HG02973 (cell line): ENCODE measurements at regions not wholly inside any gene's neighbourhood (a gene's known extent, or its start where the extent isn't known, plus 50 kb on each side); places are given as distances from the start of the nearest gene placed in this dataset.
"Not testable (repeated sequence)": the region's sequence is repeated elsewhere in the genome, so short reads cannot be mapped to it uniquely, and the experiment has no call there.

Source experiments
- ATAC-seq: cut with Tn5 transposase; IDR thresholded peaks from one replicate; pipeline ENCODE4 v1.9.1; 2021; ENCODE audit warnings: moderate library complexity; ENCODE audit not compliant: unreplicated experiment

- ATAC-seq, result no peak
Observed at GRCh38 chr15:20369500-20369899, 172.1 kb downstream of the GOLGA6L6 start.

DNA sequence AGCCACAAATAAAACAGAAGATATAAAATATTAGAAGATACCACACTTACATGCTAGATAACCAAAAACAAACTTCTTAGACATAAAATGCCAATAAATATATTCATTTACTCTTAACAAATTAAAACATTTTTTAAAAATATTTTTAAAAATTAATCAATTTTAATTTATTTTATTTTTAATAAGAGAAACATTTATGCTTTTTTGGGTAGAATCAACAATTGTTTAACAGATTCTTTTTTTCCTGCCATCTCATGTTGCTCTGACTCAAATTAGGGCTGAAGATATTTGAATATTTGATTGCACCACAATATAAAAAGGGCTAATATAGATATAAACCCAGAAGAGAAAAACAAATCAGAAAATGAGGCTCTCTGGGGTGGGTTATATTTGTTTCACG is 172.6 kb downstream of the GOLGA6L6 start:
- ATAC-seq, result no peak

GRCh38 chr15:20367093-20367492 is 174.5 kb downstream of the GOLGA6L6 start:
- no peak for ATAC-seq

DNA sequence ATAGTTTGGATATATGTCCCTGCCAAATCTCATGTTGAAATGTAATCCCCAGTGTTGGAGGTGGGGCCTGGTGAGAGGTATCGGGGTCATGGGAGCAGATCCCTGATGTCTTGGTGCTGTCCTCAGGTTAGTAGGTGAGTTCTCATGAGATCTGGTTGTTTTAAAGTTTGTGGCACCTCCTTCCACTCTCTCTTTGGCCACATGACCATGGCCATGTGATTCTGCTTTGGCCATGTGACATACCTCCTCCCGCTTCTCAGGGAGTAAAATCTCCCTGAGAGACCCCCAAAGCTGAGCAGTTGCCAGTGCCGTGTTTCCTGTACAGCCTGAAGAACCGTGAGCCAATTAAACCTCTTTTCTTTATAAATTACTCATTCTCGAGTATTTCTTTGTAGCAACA is 178.0 kb downstream of the GOLGA6L6 start:
- not testable (repeated sequence) for ATAC-seq

DNA sequence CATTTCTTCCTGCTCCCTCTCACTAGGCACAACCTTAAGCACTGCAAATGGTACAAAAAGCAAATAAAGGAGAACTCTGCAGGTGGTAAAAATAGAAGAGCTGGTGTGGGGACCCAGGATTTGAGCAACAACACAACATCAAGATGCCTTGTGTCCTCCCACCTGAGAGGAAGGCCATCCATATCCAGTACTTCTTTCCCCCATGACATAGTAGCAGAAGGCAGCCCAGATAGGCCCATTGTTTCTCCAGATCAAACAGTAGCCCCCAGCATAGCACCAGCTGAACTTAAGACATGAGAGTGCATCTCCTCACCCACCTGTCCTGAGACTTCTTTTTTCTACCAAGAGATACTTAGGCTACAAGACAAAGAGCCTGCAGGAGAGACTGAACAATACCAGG is 180.5 kb downstream of the GOLGA6L6 start:
- no peak for ATAC-seq

DNA sequence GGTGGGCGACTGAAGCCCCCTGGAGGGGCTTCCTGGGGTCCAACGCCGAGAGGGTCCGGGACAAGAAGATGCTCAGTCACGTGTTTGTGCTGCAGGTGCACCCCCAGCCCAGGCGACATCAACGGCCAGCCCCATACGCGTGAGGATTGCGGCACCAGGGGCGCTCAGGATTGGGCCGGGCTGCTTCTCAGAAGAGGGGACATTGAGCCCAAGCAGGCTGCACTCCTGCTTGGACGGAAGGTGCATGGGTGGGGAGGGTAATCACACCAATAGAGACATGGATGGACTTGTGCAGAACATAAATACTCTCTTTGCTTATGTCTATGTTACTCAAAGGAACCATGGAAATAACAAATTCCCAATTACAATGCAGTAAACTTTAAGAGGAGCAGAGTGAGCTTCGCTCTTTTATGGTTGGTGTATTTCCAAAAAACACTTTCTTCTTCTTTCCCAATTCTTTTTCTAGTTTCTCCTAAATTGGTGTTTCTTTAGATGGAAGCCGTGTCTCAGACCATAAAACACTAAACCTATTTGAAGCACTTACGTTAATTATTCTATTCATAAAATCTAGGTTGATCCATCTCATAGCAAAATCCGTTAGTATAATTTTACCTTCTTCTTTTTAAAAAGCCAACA is 182.7 kb downstream of the GOLGA6L6 start:
- ATAC-seq, result no peak

- no peak for ATAC-seq
Observed at GRCh38 chr15:20358066-20358778, 183.4 kb downstream of the GOLGA6L6 start.

DNA sequence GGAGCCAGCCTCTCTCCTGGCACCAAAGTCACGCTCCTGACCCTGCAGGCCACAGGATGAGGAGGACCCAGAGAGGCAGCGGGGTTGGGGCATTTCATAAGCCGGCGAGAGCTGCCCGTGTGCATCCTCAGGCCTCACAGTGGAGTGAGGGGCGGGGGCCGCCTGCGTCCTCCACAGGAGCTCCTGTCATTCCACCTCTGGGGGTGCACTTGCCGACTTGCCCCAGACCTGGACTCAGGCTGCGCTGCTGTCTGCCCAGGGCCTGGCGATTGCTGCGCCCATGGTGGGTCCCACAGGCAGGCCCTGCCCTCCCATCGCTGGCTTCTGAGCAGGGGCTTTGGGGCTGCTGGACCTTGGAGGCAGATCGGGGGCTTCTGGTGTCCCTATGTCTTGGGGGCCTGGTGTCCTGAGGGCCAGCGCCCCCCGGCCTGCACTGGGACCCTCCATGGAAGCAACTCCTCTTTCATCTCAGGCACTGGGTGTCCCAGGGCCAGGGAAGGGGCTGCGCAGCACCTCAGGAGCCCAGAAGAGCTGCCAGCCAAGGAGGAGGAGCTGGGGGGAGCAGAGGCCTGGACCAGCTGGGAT is 184.0 kb downstream of the GOLGA6L6 start:
- ATAC-seq, result no peak

DNA sequence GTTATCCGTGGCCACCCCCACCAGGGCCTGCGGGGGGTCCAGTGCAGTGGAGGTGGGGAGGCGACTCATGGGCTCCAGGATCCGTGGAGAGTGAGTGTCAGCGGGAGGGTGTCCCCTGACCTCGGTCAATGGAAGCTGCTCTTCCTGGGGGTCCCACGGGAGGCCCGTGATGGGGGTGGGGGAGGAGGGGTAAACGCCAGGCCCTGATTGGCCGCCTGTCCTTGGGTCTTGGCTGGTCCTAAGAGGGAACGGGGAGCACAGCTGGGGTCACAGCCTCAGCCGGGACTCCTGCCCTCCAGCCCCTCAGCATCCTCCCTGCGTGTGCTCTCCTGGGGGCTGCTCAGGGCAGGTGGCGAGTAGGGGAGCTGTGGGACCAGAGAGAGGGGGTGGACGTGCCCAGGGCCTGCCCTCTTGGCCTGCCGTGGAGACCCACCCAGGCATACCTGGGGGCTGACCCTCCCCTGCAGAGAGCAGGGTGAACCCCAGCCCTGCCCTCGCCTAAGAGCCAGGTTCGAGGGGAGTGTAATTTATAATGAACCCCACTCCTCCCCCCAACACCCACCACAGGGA is 184.6 kb downstream of the GOLGA6L6 start:
- ATAC-seq, result no peak

GRCh38 chr15:20356444-20356910 is 185.1 kb downstream of the GOLGA6L6 start:
- ATAC-seq, result peak; percentile 49

- ATAC-seq, result no peak
Observed at GRCh38 chr15:20355256-20355868, 186.2 kb downstream of the GOLGA6L6 start.

DNA sequence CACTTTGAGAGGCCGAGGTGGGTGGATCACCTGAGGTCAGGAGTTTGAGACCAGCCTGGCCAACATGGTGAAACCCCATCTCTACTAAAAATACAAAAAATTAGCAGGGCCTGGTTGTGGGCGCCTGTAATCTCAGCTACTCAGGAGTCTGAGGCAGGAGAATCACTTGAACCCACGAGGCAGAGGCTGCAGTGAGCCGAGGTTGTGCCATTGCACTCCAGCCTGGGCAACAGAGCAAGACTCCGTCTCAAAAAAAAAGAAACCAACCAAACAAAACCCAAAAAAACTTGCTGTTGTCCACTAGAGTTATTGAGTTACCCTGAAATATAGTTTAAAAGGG is 186.7 kb downstream of the GOLGA6L6 start:
- ATAC-seq, result not testable (repeated sequence)

GRCh38 chr15:20353966-20354883 is 187.4 kb downstream of the GOLGA6L6 start:
- no peak for ATAC-seq

DNA sequence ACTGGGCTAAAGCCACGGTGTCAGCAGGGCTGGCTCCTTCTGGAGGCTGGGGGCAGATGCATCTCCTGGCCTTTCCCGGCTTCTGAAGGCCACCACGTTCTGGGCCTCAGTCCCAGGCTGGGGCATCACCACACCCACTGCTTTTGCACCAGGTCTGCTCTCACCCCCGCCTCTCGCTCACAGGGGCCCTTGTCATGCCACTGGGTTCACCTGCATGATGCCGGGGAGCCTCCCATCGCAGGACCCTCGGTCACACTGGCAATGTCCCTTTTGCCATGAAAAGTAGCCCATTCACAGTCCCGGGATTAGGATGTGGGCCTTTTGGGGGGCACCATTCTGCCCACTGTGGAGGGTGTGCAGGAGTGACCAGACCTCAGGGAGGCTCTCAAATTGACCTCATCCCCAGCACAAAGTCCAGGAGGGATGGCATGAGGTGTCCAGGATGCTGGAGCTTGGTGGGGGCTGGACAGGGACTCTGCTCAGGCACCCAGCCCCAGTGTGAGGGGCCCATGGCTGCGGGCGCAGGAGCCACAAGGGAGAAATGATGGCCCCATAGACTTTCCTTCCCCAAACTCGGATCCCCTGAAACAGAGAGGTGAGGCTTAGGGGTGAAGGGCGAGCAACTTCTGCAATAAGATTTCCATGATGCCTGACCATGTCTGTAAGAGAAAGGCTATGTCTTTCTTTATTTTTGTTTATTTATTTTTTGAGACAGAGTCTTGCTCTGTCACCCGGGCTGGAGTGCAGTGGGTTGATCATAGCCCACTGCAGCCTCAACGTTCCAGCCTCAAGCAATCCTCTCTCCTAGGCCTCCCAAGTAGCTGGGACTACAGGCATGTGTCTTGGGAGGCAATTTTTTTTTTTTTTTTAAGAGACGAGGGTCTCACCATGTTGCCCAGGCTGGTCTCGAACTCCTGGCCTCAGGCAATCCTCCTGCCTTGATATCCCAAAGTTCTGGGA is 189.1 kb downstream of the GOLGA6L6 start:
- no peak for ATAC-seq

- no peak for ATAC-seq
Observed at GRCh38 chr15:20351448-20351971, 190.1 kb downstream of the GOLGA6L6 start.

DNA sequence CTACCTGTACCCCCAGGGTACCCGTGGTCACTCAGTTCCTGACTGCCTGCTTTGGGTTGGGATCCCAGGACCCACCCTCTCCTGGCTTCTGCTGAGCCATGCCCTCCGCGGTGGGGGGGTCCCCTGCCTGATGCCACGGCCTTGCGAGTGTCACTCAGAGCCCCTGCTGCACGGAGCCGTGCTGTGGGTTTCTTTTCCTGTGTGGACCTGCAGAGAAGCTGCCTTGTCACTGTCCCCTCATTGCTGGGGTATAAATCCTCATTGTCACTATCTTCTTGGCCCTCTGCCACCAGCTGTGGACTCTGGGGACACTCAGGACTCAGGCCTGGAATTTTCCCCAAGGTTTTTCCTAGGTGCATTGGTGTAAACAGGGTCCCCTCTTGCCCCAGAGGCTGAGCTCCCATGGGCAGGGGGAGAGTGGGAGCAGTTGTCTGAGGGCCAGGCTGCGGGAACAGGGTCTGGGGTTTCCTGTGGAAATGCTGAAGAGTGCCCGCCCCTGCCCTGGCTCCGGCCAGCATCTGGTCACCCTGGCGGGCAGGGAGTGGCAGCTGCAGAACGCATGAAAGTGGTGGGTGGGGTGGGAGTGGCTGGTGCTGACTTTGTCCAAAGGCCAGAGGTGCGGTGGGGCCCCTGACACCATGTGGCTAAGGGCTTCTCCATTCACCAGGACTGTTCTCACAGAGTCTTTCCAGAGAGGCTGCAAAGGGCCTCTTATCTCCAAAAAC is 191.7 kb downstream of the GOLGA6L6 start:
- no peak for ATAC-seq

DNA sequence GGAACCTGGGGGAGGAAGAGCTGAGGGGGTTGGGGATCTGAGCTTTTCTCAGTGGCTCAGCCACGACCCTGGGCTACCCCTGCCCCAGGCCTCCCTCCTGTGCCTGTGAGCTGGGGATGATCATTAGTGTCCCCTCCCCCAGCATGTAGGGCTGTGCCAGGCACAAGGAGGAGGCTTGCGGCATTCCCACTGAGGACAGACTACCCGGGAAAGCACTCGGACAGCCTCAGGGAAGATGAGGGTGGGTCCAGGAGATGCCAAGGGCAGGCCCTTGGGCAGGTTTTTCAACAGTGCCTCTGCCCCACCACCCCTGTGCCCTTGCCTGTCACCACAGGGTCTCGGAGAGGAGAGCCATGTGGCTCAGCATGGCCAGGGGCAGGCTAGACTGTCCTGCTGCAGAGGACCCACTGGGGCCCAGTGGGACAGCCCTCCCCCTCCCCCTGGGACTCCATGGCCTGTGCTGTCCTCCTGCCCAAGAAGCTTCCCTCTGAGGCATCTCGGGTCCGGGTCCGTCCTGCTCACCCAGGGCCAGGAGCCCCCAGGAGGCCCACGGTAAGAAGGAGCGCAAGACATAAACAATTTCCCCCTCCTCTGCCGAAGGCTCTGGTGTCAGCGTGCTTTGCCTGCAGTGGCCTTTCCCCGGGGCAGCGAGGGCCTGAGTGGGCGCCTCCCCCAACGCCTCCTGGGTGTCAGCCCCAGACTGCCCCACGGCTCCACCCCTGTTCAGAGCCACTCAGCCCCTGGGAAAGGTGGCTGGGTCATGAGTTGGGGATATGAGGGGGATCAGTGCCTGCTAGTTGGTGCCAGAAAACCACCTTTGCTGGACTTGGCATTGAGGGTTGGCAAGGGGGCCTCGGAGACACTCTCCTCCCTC is 192.5 kb downstream of the GOLGA6L6 start:
- ATAC-seq, result no peak
